ENCODE measurements at regions not wholly inside any gene's neighbourhood (a gene's known extent, or its start where the extent isn't known, plus 50 kb on each side); places are given as distances from the start of the nearest gene placed in this dataset.
A peak's percentile ranks its signal among the peaks of the same experiment; 100 is the strongest.

DNA sequence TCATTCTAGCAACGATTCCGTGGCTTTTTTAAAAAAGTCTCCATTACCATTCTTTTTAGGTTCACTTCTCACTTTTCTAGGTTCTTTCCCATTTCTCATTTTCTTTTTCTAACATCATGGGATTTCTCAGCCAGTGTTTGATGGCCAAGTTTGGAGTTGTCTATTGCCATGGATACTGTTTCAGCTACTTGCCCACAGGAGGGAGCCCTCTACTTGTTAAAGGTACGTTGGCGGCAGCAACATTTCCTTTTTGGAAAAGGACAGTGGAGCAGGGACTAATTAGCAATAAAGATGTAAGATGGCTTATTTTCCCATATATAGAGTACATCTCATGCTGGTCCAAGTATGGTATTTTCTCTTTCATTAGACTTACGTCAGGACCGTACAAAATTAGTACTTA, 2257.5 kb upstream of the C9orf72 start:
- DNase-seq (no peak), ATAC-seq (no peak)
- intact Hi-C loops (cut with DNase I) = no loop called here
- Histone ChIP-seq H3K27ac (no peak overlapping the region), H3K27me3 (no peaks in the 10 kb centered on the region), H3K4me3 (no peak overlapping the region), H3K36me3 (no peaks in the 10 kb centered on the region), H3K4me1 (no peaks in the 10 kb centered on the region), H3K9me3 (peaks cover 0 to 24% (median 0%) of the 10 kb centered on the region in 11 donors)
- TF ChIP-seq, protein P1, sequence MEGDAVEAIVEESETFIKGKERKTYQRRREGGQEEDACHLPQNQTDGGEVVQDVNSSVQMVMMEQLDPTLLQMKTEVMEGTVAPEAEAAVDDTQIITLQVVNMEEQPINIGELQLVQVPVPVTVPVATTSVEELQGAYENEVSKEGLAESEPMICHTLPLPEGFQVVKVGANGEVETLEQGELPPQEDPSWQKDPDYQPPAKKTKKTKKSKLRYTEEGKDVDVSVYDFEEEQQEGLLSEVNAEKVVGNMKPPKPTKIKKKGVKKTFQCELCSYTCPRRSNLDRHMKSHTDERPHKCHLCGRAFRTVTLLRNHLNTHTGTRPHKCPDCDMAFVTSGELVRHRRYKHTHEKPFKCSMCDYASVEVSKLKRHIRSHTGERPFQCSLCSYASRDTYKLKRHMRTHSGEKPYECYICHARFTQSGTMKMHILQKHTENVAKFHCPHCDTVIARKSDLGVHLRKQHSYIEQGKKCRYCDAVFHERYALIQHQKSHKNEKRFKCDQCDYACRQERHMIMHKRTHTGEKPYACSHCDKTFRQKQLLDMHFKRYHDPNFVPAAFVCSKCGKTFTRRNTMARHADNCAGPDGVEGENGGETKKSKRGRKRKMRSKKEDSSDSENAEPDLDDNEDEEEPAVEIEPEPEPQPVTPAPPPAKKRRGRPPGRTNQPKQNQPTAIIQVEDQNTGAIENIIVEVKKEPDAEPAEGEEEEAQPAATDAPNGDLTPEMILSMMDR (IDR thresholded peaks at IDR 0.05) = peak in 1 of 9 donors; percentile 12
- WGBS, 2 donors = 30 to 31% methylated on average over 6 of the region's 6 CpGs

DNA sequence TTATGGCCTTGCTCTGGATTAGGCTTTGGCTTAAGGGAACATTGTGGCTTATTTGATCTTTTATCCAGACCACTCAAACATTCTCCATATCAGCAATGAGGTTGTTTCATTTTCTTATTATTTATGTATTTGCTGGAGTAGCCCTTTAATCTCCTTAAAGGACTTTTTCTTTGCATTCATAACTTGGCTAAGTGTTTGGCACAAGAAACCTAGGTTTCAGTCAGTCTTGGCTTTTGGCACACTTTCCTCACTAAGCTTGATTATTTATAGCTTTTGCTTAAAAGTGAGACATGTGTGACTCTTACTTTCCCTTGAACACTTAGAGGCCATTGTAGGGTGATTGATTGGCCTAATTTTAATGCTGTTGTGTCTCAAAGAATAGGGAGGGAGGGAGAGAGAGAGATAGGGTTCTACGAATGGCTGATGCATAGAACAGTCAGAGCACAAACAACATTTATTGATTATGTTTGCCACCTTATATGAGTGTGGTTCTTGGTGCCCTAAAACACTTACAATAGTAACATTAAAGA, 2265.3 kb upstream of the C9orf72 start:
- no peak overlapping the region for H3K27ac ChIP-seq
- ATAC-seq = no peak
- H3K27me3 ChIP-seq = no peaks in the 10 kb centered on the region
- H3K36me3 ChIP-seq = no peaks in the 10 kb centered on the region
- H3K4me3 ChIP-seq = no peak overlapping the region
- H3K9me3 ChIP-seq = peaks cover 0 to 18% (median 0%) of the 10 kb centered on the region in 11 donors
- TF ChIP-seq, protein P1 (IDR thresholded peaks at IDR 0.05) = no peak
- WGBS, 2 donors = 56 to 66% methylated on average over 1 of the region's 1 CpG
- no peaks in the 10 kb centered on the region for H3K4me1 ChIP-seq
- DNase-seq = no peak
- intact Hi-C loops (cut with DNase I) = no loop called here

DNA sequence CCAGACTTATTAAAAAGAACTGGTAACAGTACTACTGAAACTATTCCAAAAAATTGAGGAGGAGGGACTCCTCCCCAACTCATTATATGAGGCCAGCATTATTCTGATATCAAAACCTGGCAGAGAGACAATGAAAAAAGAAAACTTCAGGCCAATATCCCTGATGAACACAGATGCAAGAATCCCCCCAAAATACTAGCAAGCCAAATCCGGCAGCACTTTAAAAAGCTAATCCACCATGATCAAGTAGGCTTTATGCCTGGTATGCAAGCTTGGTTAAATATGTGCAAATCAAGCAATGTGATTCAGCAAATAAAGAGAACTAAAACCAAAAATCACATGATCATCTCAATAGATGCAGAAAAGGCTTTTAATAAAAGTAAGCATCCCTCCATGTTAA, 2271.0 kb upstream of the C9orf72 start:
- no peaks in the 10 kb centered on the region for H3K36me3 ChIP-seq
- H3K27me3 ChIP-seq = no peaks in the 10 kb centered on the region
- H3K27ac ChIP-seq = no peak overlapping the region
- DNase-seq = no peak
- intact Hi-C loops (cut with DNase I) = no loop called here
- H3K4me3 ChIP-seq = no peak overlapping the region
- 83% methylated on average over 1 of the region's 1 CpG for WGBS, 2 donors
- TF ChIP-seq, protein P1 (IDR thresholded peaks at IDR 0.05) = no peak
- ATAC-seq = no peak
- no peaks in the 10 kb centered on the region for H3K4me1 ChIP-seq
- H3K9me3 ChIP-seq = peaks cover 0 to 18% (median 0%) of the 10 kb centered on the region in 11 donors

DNA sequence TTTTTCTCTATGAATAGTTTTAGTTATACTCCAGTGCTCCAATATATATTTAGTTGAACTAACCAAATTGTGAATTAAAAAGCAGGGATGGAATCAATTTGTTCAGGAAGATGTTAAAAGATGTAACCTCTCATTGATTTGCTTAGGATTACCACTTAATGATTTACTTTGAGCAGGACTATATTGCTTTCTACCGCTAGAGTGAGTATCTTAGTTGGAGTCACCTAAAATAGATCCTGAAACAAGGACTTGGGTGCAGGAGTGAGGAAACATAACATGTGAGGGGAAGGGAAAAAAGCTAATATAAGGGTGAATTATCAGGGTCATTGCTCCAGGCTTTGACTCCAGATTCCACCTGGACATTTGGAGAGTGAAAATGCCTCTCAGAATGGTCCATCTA, 2277.4 kb upstream of the C9orf72 start:
- Histone ChIP-seq H3K27me3 (no peaks in the 10 kb centered on the region), H3K4me1 (no peaks in the 10 kb centered on the region), H3K4me3 (no peak overlapping the region), H3K27ac (no peak overlapping the region), H3K9me3 (peaks cover 0 to 9% (median 0%) of the 10 kb centered on the region in 11 donors), H3K36me3 (no peaks in the 10 kb centered on the region)
- WGBS, 2 donors = 43 to 44% methylated on average over 1 of the region's 1 CpG
- DNase-seq (no peak), ATAC-seq (no peak)
- TF ChIP-seq, protein P1 (IDR thresholded peaks at IDR 0.05) = no peak
- intact Hi-C loops (cut with DNase I) = loop anchor here in 1 of 10 donors (10.0 kb wide), 2 partner anchors 46 to 64 kb away; no protein-coding TSS in a partner anchor
